Right hindlimb (tissue), 1 donor: ENCODE measurements at regions not wholly inside any gene's neighbourhood (a gene's known extent, or its start where the extent isn't known, plus 50 kb on each side); places are given as distances from the start of the nearest gene placed in this dataset.

ENCODE experiments used
- DNase-seq: peaks from one replicate; pipeline ENCODE4 v3.0.0-alpha.2; 2018

DNA sequence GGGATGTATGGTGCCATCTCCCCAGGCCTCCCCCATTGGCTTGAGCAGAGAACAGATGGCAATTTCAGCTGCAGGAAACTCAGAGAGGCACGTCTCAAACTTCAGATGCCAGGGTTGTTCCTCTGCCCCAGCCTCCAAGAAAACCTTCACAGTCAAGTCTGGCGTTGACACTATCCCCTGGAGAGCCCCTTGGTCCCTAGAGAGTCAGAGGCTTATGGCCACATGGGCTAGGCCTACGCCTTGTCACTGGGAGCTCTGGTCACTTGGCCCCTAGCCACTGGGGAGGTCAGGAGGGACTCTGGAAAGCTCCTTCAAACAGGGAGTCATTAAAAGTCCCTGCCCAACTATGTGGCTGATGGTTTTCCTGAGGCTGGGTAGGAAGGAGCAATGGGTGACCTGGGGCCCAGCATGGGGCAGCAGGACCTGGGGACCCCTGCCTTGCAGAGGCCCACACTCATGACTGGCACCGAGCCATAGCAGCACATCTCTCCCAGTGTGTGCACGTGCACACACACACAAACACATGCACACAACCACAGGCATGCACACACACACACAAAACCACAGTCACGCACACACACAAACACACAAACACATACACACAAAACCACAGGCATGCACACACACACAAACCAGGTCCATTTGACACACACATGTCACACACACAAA is 144.2 kb downstream of the GADD45G start:
- no peak for DNase-seq

- DNase-seq = no peak
These were observed 144.8 kb downstream of the GADD45G start for GRCh38 chr9:89749500-89750116.

DNA sequence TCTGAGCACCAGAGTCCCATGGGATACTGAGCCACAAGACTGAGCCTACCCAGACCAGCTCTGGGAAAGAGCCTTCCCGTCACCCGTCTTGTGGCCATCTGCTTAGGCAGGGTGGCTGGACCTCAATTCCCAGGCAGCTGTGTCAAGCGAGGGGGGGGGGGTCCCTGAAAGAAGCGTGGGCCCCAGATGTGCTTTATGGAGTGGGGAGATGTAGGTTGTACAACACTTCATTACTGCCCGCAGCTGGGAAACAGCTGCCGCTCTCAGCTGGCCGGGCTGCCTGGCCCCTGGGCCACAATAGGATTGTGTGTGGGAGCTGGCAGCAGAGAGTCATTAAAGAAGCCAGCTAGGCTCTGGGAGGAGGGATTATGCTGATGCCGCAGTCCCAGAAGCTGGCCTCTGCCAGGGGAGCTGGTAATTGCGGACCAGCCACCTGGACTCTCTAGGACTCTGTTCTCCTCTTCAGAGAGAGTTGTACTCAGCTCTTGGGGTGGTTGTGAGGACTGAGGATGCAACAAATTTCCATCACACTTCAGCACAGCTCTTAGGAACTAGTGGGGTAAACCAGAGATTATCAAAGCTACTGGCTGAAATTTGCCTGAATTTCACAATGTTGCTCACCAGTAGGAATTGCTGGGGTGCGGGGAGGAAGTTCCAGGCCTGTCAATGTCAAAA is 145.4 kb downstream of the GADD45G start:
- peak; percentile 90 for DNase-seq

- no peak for DNase-seq
These were observed 146.4 kb downstream of the GADD45G start for GRCh38 chr9:89751079-89751825.

GRCh38 chr9:89752154-89752553 is 147.3 kb downstream of the GADD45G start:
- DNase-seq = no peak

- DNase-seq = no peak
These were observed 148.8 kb downstream of the GADD45G start for GRCh38 chr9:89753472-89754055.

GRCh38 chr9:89754193-89754592 is 149.4 kb downstream of the GADD45G start:
- DNase-seq = no peak

GRCh38 chr9:89755821-89756220 is 151.0 kb downstream of the GADD45G start:
- no peak for DNase-seq

GRCh38 chr9:89756891-89757537 is 152.2 kb downstream of the GADD45G start:
- DNase-seq = no peak

GRCh38 chr9:89757776-89758528 is 153.1 kb downstream of the GADD45G start:
- DNase-seq = no peak

GRCh38 chr9:89759572-89759971 is 154.8 kb downstream of the GADD45G start:
- DNase-seq = no peak

- no peak for DNase-seq
These were observed 155.3 kb downstream of the GADD45G start for GRCh38 chr9:89760123-89760522.

- DNase-seq = no peak
These were observed 159.4 kb downstream of the GADD45G start for GRCh38 chr9:89764217-89764616.

DNA sequence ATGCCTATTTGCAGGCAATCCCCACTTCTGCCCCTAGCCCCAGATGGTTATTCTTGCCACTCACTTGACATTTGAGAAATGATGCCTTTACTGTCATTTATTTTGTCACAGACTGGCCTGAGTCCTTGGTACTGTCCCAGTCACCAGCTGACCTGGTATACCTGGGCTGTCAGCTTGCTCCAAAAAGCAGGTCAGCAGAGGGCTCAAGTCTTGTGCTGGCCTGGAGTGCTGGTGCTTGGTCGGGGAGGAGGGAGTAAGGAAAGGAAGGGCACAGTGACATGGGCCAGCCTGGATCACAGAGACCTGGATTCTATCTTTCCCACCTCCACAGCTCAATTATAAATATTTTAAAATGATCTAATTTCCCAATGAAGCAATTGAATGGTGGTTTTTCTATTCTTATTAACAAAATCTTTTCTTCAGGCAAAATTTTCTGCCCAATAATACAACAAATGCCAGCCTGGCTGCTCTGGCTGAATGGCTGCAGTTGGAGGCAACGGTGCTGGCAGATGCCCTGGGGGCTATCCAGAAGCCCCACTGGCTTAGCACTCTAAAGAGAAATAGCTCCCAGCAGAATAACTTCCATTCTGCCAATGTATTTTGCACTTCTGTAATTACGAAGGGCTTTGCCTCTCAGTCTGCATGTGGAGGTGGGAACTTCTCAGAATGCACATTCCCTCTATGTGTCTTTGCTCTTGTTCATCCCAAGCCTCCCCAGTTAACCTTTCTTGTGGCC is 160.6 kb downstream of the GADD45G start:
- no peak for DNase-seq

- no peak for DNase-seq
These were observed 162.2 kb downstream of the GADD45G start for GRCh38 chr9:89766991-89767390.

DNA sequence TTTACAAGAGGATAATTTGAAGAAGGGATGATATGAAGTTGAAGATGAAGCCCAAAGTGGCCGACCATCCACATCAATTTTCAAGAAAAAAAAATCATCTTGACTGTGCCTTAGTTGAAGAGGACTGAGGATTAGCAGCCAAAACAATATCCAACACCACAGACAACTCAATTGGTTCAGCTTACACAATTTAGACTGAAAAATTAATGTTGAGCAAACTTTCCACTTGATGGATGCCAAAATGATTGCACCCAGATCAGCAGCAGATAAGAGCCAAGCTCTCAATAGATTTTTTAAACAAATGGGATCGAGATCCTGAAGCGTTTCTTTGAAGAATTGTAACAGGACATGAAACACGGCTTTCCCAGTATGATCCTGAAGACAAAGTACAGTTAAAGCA is 163.2 kb downstream of the GADD45G start:
- no peak for DNase-seq

DNA sequence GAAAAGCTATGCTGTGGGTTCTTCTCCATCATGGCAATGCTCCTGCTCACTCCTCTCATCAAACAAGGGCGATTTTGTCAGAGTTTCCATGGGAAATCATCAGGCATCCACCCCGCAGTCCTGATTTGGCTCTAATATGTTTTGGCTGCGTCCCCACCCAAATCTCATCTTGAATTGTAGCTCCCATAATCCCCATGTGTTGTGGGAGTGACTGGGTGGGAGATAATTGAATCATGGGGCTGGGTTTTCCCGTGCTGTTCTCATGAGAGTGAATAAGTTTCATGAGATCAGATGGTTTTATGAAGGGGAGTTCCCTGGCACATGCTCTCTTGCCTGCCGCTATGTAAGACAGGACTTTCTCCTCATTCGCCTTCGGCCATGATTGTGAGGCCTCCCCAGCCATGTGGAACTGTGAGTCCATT is 163.8 kb downstream of the GADD45G start:
- DNase-seq = no peak

DNA sequence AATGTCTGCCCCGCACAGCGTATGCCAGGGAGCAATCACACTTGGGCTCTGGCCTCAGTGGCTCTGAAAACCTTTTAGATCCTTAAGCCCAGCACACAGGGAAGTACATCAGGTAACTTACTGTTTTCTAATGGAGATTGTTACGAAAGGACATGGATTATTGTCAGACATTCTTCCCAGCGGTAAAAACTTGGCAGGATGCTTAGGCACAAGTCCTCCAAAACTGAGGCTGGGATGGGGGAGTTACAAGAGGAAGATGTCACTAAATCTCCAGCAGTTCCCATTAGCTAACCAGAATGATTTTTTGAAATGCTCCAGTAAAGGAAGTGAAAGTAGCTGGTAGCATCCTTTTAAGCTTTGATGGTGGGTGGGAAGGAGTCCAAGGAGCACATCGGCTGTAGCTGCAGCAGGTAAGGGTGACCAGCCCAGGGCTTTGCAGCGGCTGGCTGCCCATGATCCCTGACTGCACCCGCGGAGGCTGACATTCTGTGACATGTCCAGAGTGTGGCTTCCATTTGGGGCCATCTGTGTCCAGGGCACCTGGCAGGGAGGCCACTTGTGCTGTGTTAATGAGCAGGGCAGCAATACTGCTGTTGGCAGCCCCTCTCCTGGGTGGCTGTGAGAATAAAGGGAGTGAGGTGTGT is 165.8 kb downstream of the GADD45G start:
- no peak for DNase-seq

DNA sequence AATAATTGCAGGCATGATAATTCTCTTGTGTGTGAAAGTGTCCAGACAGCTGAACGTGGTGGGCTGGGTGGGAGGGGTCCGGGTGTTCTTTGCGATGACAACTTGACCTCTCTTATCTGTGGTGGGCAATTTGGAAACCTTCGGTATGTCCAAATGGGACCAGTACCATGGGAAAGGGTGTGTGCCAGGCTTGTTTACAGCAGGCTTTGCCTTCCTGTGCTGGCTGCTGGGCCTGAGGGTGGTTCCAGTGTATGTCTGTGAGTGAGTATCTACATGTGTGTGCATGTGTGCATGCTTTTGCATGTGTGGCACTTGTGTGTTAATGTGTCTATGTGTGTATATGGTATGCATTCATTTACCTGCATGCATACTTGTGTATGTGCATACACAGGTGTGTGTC is 166.4 kb downstream of the GADD45G start:
- DNase-seq = no peak

- no peak for DNase-seq
These were observed 168.4 kb downstream of the GADD45G start for GRCh38 chr9:89773170-89773569.
